H1 (cell line): ENCODE measurements at regions not wholly inside any gene's neighbourhood (a gene's known extent, or its start where the extent isn't known, plus 50 kb on each side); places are given as distances from the start of the nearest gene placed in this dataset.

ENCODE experiments used
- BRCA1 ChIP-seq: IDR thresholded peaks from 2 replicates; pipeline ENCODE4 v1.6.1; 2012; ENCODE audit warnings: low read depth, low read length, improper control_type of control experiment
- CHD2 ChIP-seq: IDR thresholded peaks from 2 replicates; pipeline ENCODE4 v1.6.1; 2012; ENCODE audit warnings: low read length, improper control_type of control experiment
- POLR2A ChIP-seq, 2 experiments: IDR thresholded peaks; 1 replicate in 1 of 2; 2 replicates in 1 of 2; pipeline ENCODE4 v1.6.1; 2011; ENCODE audit warnings: low read depth in 2 of 2, low read length in 2 of 2, mild to moderate bottlenecking in 2 of 2; ENCODE audit errors: control extremely low read depth in 1 of 2
- RAD21 ChIP-seq, 2 experiments: IDR thresholded peaks in 1 of 2; conservative IDR thresholded peaks in 1 of 2; 2 replicates each; pipeline ENCODE4 v1.6.1; 2011; ENCODE audit warnings: low read depth in 2 of 2, low read length in 2 of 2, improper control_type of control experiment in 1 of 2, inconsistent platforms in 1 of 2, mild to moderate bottlenecking in 1 of 2, moderate library complexity in 1 of 2
- SIX5 ChIP-seq: IDR thresholded peaks from 2 replicates; pipeline ENCODE4 v1.6.1; 2011; ENCODE audit warnings: mild to moderate bottlenecking, low read depth, low read length
- SP1 ChIP-seq: IDR thresholded peaks from 2 replicates; pipeline ENCODE4 v1.6.1; 2011; ENCODE audit warnings: low read depth, low read length
- TEAD4 ChIP-seq: IDR thresholded peaks from 2 replicates; pipeline ENCODE4 v1.6.1; 2012; ENCODE audit warnings: low read depth, low read length, inconsistent platforms, mixed read lengths
- TF ChIP-seq, protein P1 (sequence below), 3 experiments: IDR thresholded peaks; 1 replicate in 2 of 3; 2 replicates in 1 of 3; pipeline versions ENCODE4 v1.5.1 to v1.6.1; 2011; ENCODE audit warnings: low read length in 3 of 3, mild to moderate bottlenecking in 3 of 3, inconsistent platforms in 2 of 3, low read depth in 1 of 3, moderate library complexity in 1 of 3; ENCODE audit not compliant: insufficient read depth in 1 of 3; ENCODE audit errors: control extremely low read depth in 1 of 3

DNA sequence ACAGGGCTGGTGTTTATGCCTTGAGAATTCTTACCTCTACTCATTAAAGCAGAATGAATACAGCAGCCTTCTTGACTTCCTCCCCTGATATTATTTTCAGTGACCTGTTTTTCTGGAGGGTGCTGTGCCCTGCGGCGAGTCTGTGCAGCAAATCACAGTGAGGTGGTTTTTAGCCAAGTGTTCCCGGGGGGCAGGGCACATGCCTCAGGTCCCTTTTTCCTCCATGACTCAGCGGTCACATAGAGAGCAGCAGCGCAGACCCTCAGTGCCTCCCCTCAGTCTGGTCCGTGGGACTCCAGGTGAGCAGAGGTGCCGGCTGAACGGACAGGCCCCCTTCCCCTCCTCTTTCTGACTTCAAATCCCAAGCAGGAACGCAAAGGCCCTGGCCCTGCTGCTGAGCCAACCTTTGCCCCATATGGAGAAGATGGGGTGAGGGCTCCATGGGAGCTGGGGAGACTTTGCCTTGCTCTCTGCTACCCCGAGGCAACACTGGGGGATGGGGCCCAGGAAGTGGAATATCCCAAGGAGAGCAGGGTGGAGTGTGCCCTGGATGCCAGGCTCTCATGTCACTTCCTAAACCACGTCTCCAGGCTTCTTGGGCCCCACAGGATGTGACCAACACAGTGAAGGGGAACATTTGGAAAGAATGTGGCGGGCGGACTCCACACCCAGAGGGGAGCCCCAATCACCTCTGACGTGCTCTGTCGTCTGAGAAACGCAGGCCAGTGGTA is 90.0 kb downstream of the DHRS2 start:
- TF ChIP-seq POLR2A (IDR thresholded peaks at IDR 0.05; ENCODE audit: control extremely low read depth in 1 of 2, low read depth in 2 of 2, low read length in 2 of 2), result no peak
- TF ChIP-seq RAD21 (IDR thresholded peaks at IDR 0.05 in 1 of 2, conservative IDR thresholded peaks at IDR 0.05 in 1 of 2; ENCODE audit: low read depth in 2 of 2, low read length in 2 of 2), result no peak
- TF ChIP-seq BRCA1, result no peak
- TF ChIP-seq SIX5, result no peak
- no peak for TF ChIP-seq CHD2
- TF ChIP-seq, protein P1, sequence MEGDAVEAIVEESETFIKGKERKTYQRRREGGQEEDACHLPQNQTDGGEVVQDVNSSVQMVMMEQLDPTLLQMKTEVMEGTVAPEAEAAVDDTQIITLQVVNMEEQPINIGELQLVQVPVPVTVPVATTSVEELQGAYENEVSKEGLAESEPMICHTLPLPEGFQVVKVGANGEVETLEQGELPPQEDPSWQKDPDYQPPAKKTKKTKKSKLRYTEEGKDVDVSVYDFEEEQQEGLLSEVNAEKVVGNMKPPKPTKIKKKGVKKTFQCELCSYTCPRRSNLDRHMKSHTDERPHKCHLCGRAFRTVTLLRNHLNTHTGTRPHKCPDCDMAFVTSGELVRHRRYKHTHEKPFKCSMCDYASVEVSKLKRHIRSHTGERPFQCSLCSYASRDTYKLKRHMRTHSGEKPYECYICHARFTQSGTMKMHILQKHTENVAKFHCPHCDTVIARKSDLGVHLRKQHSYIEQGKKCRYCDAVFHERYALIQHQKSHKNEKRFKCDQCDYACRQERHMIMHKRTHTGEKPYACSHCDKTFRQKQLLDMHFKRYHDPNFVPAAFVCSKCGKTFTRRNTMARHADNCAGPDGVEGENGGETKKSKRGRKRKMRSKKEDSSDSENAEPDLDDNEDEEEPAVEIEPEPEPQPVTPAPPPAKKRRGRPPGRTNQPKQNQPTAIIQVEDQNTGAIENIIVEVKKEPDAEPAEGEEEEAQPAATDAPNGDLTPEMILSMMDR (IDR thresholded peaks at IDR 0.05; ENCODE audit: control extremely low read depth in 1 of 3, insufficient read depth in 1 of 3, low read depth in 1 of 3, low read length in 3 of 3), result no peak
- no peak for TF ChIP-seq TEAD4
- no peak for TF ChIP-seq SP1
